SK-N-MC (cell line): ENCODE measurements at regions not wholly inside any gene's neighbourhood (a gene's known extent, or its start where the extent isn't known, plus 50 kb on each side); places are given as distances from the start of the nearest gene placed in this dataset.

Experiments used
- EZH2 ChIP-seq: fragments of 200-600 bp; sonication (generic); IDR thresholded peaks from one replicate; pipeline ENCODE4 v1.6.1; 2017; ENCODE audit warnings: antibody characterized with exemption
- FOXP2 ChIP-seq: optimal IDR thresholded peaks from 2 replicates; pipeline ENCODE3; 2011; ENCODE audit warnings: mild to moderate bottlenecking, moderate library complexity; ENCODE audit not compliant: insufficient read depth; ENCODE audit errors: extremely low read length, control extremely low read depth

GRCh38 chr14:43528321-43528720 lies 978.8 kb downstream of the FSCB start:
- TF ChIP-seq FOXP2 (no peak), EZH2 (no peak)
